Esophagus squamous epithelium (tissue), 5 donors: ENCODE measurements at regions not wholly inside any gene's neighbourhood (a gene's known extent, or its start where the extent isn't known, plus 50 kb on each side); places are given as distances from the start of the nearest gene placed in this dataset.

ENCODE experiments used
- DNase-seq: peaks from one replicate; lab custom pipeline; 2025; lab: John Stamatoyannopoulos, UW
- H3K27ac ChIP-seq, 4 donors: fragments of 200-600 bp; sonication (generic); one replicate each; pipeline ENCODE4 v1.5.1; 2016 to 2019; ENCODE audit warnings: mild to moderate bottlenecking in 1 of 4
- H3K27me3 ChIP-seq, 4 donors: fragments of 200-600 bp; sonication (generic); 1 replicate in 3 of 4; 2 replicates in 1 of 4; pipeline versions ENCODE4 v1.5.1 to v1.6.0; 2017 to 2021; ENCODE audit warnings: antibody characterized with exemption in 1 of 4
- H3K36me3 ChIP-seq, 3 donors: fragments of 200-600 bp; sonication (generic); one replicate each; pipeline ENCODE4 v1.5.1; 2016 to 2019
- H3K4me1 ChIP-seq, 3 donors: fragments of 200-600 bp; sonication (generic); one replicate each; pipeline ENCODE4 v1.5.1; 2017 to 2019
- H3K4me3 ChIP-seq, 4 donors: fragments of 200-600 bp; sonication (generic); 1 replicate in 3 of 4; 2 replicates in 1 of 4; pipeline ENCODE4 v1.5.1; 2016 to 2019; ENCODE audit warnings: mild to moderate bottlenecking in 2 of 4, moderate library complexity in 1 of 4
- H3K9me3 ChIP-seq, 3 donors: fragments of 200-600 bp; sonication (generic); one replicate each; pipeline ENCODE4 v1.5.1; 2016 to 2019
- CTCF ChIP-seq, 6 experiments: fragments of 450-650 bp in 4 of 6; fragments of 200-600 bp in 2 of 6; sonication (generic) in 2 of 6; IDR thresholded peaks; one replicate each; pipeline ENCODE4 v1.5.1; 2016 to 2019; ENCODE audit warnings: antibody characterized with exemption in 6 of 6, mild to moderate bottlenecking in 4 of 6, moderate library complexity in 4 of 6
- POLR2A ChIP-seq, 4 donors: fragments of 450-650 bp; IDR thresholded peaks; one replicate each; pipeline ENCODE4 v1.6.1; 2017; ENCODE audit warnings: antibody characterized with exemption in 4 of 4, mild to moderate bottlenecking in 4 of 4, moderate library complexity in 3 of 4
- WGBS, 2 donors: methylation state at CpG; one replicate each; pipeline ENCODE4 v1.1.5; 2018; 5-methylcytosine and 5-hydroxymethylcytosine counted together
- intact Hi-C: fragments of 100-400 bp; cut with DNase I; formaldehyde crosslinking; loops from one replicate; pipeline ENCODE4 v1.15.0; 2022
- donor health status: DM: yes; HTN: yes; CAD: no.

DNA sequence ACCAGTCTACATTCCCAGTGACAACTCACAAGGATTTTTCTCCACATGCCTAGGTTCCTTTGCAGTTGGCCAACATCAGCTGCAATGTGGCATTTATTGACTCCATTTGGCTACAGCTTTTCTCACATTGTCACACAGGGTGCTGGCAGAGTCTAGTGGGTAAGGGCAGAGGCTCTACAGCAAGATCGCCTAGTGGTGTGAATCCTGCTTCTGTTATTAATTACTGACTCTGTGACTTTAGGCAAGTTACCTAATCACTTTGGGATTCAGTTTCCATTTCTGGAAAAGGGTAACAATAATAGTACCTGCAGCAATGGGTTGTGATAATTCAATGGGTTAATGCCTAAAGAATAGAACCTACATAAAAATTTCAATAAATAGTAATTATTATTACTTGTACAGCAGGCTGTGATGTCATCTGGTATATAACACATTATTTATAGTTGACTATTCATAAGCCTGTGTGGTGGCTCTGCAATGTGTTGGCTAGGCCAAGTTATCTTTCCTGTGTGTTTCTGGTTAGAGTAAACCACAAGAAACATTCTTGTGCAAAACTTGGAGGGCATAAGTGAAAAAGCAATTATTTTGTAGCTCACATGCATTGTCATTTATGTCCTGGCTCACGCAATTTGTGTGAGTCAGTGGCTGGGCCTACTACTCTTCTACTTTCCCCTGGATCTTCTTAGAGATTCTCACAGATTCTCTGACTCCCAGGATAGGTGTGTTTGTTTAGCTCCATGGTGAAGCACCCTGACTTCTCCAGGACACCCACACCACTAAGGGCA is 59.5 kb downstream of the PTGS2 start:
- Histone ChIP-seq H3K4me3 (no peak overlapping the region), H3K27ac (no peak overlapping the region), H3K9me3 (no peaks in the 10 kb centered on the region), H3K4me1 (peaks cover 0 to 11% (median 3%) of the 10 kb centered on the region in 3 donors), H3K36me3 (no peaks in the 10 kb centered on the region), H3K27me3 (no peaks in the 10 kb centered on the region)
- intact Hi-C loops, result no loop called here
- 47 to 59% methylated on average over 2 of the region's 2 CpGs for WGBS, 2 donors
- no peak for DNase-seq
- TF ChIP-seq CTCF (IDR thresholded peaks at IDR 0.05) (no peak), POLR2A (IDR thresholded peaks at IDR 0.05) (no peak)

GRCh38 chr1:186618401-186619170 is 61.6 kb downstream of the PTGS2 start:
- H3K9me3 ChIP-seq, result no peaks in the 10 kb centered on the region
- H3K4me1 ChIP-seq, result peaks cover 0 to 11% (median 3%) of the 10 kb centered on the region in 3 donors
- no peaks in the 10 kb centered on the region for H3K27me3 ChIP-seq
- H3K36me3 ChIP-seq, result no peaks in the 10 kb centered on the region
- H3K4me3 ChIP-seq, result peak overlapping the region in 2 of 4 donors; percentile 19 to 48
- DNase-seq, result no peak
- H3K27ac ChIP-seq, result peak overlapping the region in 2 of 4 donors; percentile 49 to 58
- intact Hi-C loops, result no loop called here
- WGBS, 2 donors, result 26 to 33% methylated on average over 11 of the region's 11 CpGs
- TF ChIP-seq POLR2A (IDR thresholded peaks at IDR 0.05) (no peak), CTCF (IDR thresholded peaks at IDR 0.05) (no peak)

DNA sequence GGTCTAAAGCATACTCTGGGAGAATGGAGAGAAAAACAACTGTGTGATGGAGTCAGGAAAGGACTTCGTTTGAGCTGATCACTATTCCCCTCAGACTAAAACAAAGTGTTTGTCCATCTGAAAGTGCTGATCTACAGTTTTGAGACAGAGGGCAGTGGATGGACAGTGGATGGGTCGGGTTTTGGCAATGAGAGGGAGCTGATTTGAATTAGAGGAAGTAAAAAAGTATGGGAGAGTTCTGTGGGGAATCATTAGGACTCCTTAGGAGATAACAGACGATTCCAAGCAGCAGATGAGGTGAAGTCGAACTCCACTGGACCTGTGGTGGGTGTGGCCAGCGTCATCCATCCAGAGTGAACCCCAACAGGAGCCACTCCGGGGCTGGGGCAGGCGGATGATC is 62.3 kb downstream of the PTGS2 start:
- no peak for TF ChIP-seq CTCF (IDR thresholded peaks at IDR 0.05)
- TF ChIP-seq POLR2A (IDR thresholded peaks at IDR 0.05), result no peak
- Histone ChIP-seq H3K9me3 (no peaks in the 10 kb centered on the region), H3K27ac (peak overlapping the region in 1 of 4 donors; percentile 58), H3K4me1 (peaks cover 0 to 11% (median 3%) of the 10 kb centered on the region in 3 donors), H3K36me3 (no peaks in the 10 kb centered on the region), H3K27me3 (no peaks in the 10 kb centered on the region), H3K4me3 (peak overlapping the region in 2 of 4 donors; percentile 19 to 48)
- DNase-seq, result no peak
- WGBS, 2 donors, result 49 to 61% methylated on average over 7 of the region's 7 CpGs
- intact Hi-C loops, result no loop called here

DNA sequence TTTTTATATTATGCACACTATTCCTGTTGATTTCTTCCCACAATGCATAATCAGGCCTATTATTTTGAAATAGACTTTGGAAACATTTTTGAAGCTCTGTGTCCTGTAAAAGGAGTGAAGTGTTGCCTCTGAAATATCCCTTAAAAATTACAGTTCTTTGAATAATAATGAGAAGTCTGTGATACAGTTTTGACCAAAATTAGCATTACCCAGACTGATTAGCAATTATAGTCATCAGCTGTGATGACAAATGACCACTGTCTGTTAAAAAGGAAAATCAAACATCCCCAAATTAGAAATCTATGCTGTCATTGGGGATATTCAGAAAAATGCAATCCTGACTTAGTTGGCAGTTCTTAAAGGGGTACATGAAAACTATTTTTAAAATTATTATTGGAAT is 63.7 kb downstream of the PTGS2 start:
- no peaks in the 10 kb centered on the region for H3K27me3 ChIP-seq
- intact Hi-C loops, result no loop called here
- H3K27ac ChIP-seq, result no peak overlapping the region
- H3K4me3 ChIP-seq, result no peak overlapping the region
- H3K9me3 ChIP-seq, result no peaks in the 10 kb centered on the region
- peaks cover 0 to 11% (median 3%) of the 10 kb centered on the region in 3 donors for H3K4me1 ChIP-seq
- no peak for DNase-seq
- H3K36me3 ChIP-seq, result no peaks in the 10 kb centered on the region
- TF ChIP-seq CTCF (IDR thresholded peaks at IDR 0.05) (no peak), POLR2A (IDR thresholded peaks at IDR 0.05) (no peak)

DNA sequence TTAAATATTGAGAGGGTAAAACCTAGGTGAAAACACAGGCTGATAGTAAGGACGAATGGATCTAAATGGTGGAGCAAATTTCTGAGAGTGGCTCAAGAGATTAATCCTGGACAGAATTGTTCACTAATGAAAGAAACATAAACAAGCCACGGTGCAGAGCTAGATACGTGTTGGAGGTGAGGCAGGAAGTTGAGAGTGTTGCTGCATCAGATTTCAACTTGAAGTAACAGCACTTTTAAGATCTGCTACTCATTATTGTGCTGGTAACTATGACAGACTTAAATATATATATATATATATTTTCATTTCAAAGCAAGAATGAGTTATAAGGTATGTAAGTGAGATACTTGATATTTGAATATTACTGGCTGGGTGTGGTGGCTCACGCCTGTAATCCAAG is 64.9 kb downstream of the PTGS2 start:
- DNase-seq, result no peak
- Histone ChIP-seq H3K27me3 (no peaks in the 10 kb centered on the region), H3K9me3 (no peaks in the 10 kb centered on the region), H3K4me3 (no peak overlapping the region), H3K4me1 (peaks cover 0 to 11% (median 0%) of the 10 kb centered on the region in 3 donors), H3K27ac (no peak overlapping the region), H3K36me3 (no peaks in the 10 kb centered on the region)
- WGBS, 2 donors, result 56% methylated on average over 4 of the region's 4 CpGs
- TF ChIP-seq CTCF (IDR thresholded peaks at IDR 0.05), result no peak
- no peak for TF ChIP-seq POLR2A (IDR thresholded peaks at IDR 0.05)
- intact Hi-C loops, result no loop called here
